Sigmoid colon (tissue), 3 donors: ENCODE measurements at regions not wholly inside any gene's neighbourhood (a gene's known extent, or its start where the extent isn't known, plus 50 kb on each side); places are given as distances from the start of the nearest gene placed in this dataset.

Experiments used
- CTCF ChIP-seq, 4 experiments: fragments of 450-650 bp in 3 of 4; fragments of 200-600 bp in 1 of 4; IDR thresholded peaks; one replicate each; pipeline ENCODE4 v1.5.1; 2016 to 2019; ENCODE audit warnings: antibody characterized with exemption in 4 of 4, mild to moderate bottlenecking in 3 of 4, moderate library complexity in 2 of 4
- POLR2A ChIP-seq, 2 donors: fragments of 450-650 bp; IDR thresholded peaks; one replicate each; pipeline ENCODE4 v1.6.1; 2016; ENCODE audit warnings: antibody characterized with exemption in 2 of 2, mild to moderate bottlenecking in 2 of 2, moderate library complexity in 2 of 2

GRCh38 chr3:67239353-67239752 is 241.2 kb downstream of the KBTBD8 start:
- TF ChIP-seq POLR2A (IDR thresholded peaks at IDR 0.05) (no peak), CTCF (IDR thresholded peaks at IDR 0.05) (no peak)
